ENCODE measurements at regions not wholly inside any gene's neighbourhood (a gene's known extent, or its start where the extent isn't known, plus 50 kb on each side); places are given as distances from the start of the nearest gene placed in this dataset.

DNA sequence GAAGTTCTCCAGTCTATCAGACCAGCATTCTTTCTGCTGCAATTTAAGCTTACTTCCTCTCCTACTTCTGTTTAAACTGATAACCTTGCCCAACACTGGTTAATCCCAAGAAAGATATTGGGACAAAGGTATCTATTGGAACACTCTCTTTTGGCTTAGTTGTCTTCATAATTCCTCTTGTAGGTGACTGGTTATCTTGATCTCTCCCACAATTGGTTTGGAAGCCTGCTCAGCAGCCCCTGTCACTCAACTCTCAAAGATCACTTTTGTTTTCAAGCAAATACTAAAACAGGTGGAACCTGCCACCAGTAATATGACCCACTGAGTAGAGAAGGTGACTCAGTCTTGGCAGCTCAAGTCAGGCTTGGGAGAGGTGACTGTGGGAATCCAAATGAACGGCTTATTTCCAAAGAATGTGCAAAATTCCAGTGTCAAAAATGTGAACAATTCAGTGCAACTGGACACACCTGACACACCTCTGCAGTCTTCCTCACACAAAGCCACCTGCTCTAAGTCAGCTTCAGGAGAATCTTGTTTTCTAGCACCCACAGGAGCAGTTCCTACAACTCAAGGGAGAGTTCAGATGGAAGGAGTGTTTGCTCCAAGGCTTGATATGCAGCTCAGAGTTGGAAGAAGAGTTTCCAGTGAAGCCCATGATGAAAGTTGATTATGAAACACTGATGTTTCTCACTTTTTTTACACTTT lies 83.2 kb upstream of the SLC38A2 start:
- H3K9me3 ChIP-seq (ENCODE audit: control insufficient read depth in 4 of 4, insufficient read depth in 3 of 4, low read length in 3 of 4): no peaks in the 10 kb centered on the region
- TF ChIP-seq, protein P1, sequence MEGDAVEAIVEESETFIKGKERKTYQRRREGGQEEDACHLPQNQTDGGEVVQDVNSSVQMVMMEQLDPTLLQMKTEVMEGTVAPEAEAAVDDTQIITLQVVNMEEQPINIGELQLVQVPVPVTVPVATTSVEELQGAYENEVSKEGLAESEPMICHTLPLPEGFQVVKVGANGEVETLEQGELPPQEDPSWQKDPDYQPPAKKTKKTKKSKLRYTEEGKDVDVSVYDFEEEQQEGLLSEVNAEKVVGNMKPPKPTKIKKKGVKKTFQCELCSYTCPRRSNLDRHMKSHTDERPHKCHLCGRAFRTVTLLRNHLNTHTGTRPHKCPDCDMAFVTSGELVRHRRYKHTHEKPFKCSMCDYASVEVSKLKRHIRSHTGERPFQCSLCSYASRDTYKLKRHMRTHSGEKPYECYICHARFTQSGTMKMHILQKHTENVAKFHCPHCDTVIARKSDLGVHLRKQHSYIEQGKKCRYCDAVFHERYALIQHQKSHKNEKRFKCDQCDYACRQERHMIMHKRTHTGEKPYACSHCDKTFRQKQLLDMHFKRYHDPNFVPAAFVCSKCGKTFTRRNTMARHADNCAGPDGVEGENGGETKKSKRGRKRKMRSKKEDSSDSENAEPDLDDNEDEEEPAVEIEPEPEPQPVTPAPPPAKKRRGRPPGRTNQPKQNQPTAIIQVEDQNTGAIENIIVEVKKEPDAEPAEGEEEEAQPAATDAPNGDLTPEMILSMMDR (IDR thresholded peaks at IDR 0.05; ENCODE audit: control extremely low read depth, extremely low read depth): no peak
- ATAC-seq (ENCODE audit: insufficient read depth, low FRiP score) (no peak), DNase-seq (peak in 1 of 3 donors; percentile 49)
- H3K9ac ChIP-seq (ENCODE audit: insufficient read depth in 1 of 2, low read length in 2 of 2): no peak overlapping the region
- no peak overlapping the region for H3K4me3 ChIP-seq
- H3K27me3 ChIP-seq (ENCODE audit: control insufficient read depth in 3 of 3, insufficient read depth in 3 of 3, low read length in 2 of 3): no peaks in the 10 kb centered on the region
- no peaks in the 10 kb centered on the region for H3K36me3 ChIP-seq (ENCODE audit: control insufficient read depth in 4 of 4, insufficient read depth in 4 of 4, low read length in 4 of 4)
- H3K4me1 ChIP-seq (ENCODE audit: control insufficient read depth in 5 of 5, insufficient read depth in 5 of 5, low read length in 5 of 5): peaks cover 0 to 24% (median 9%) of the 10 kb centered on the region in 5 donors
- no peak overlapping the region for H3K27ac ChIP-seq (ENCODE audit: low read depth in 1 of 2, low read length in 1 of 2)
- WGBS, 2 donors: 80 to 93% methylated on average over 1 of the region's 1 CpG

DNA sequence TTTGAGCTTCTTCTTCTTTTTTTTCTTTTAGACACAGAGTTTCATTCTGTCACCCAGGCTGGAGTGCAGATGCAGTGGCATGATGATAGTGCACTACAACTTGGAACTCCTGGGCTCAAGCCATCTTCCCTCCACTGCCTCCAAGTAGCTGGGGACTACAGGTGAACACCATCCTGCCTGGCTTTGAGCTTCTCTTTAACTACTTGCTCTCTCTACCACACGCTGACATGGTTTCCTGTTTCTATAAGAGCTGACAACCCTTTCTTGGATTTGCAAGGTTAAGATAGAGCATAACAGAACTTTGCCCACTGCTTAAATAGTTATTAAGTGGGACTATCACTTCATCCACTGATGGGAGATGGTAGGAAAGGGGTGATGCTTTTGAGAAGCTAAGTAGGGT lies 82.4 kb upstream of the SLC38A2 start:
- H3K27me3 ChIP-seq (ENCODE audit: control insufficient read depth in 3 of 3, insufficient read depth in 3 of 3, low read length in 2 of 3): no peaks in the 10 kb centered on the region
- H3K27ac ChIP-seq (ENCODE audit: low read depth in 1 of 2, low read length in 1 of 2): no peak overlapping the region
- H3K36me3 ChIP-seq (ENCODE audit: control insufficient read depth in 4 of 4, insufficient read depth in 4 of 4, low read length in 4 of 4): no peaks in the 10 kb centered on the region
- 18 to 74% methylated on average over 1 of the region's 1 CpG for WGBS, 2 donors
- DNase-seq: no peak
- H3K9me3 ChIP-seq (ENCODE audit: control insufficient read depth in 4 of 4, insufficient read depth in 3 of 4, low read length in 3 of 4): no peaks in the 10 kb centered on the region
- no peak for ATAC-seq (ENCODE audit: insufficient read depth, low FRiP score)
- H3K9ac ChIP-seq (ENCODE audit: insufficient read depth in 1 of 2, low read length in 2 of 2): no peak overlapping the region
- peaks cover 7 to 32% (median 9%) of the 10 kb centered on the region in 5 donors for H3K4me1 ChIP-seq (ENCODE audit: control insufficient read depth in 5 of 5, insufficient read depth in 5 of 5, low read length in 5 of 5)
- no peak overlapping the region for H3K4me3 ChIP-seq
- TF ChIP-seq, protein P1 (IDR thresholded peaks at IDR 0.05; ENCODE audit: control extremely low read depth, extremely low read depth): no peak

DNA sequence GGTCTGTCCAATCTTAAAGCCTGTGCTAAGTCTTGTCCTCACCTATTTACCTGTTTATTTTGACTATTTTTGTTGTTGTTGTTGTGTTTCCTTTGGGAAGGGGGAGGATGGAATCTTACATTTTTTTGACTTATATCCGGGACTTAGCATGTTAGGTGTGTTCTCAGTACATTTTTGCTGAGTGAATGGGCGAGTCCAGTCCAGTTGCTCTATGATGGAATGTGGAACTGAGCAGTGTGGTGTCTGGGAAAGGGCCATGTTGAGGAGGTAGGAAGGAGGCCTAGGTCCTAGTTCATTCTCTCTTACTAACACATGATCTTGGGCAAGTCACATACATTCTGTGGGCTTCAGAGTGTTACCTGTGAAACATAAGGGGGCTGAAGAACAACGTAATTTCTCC lies 80.9 kb upstream of the SLC38A2 start:
- peaks cover 7 to 29% (median 9%) of the 10 kb centered on the region in 5 donors for H3K4me1 ChIP-seq (ENCODE audit: control insufficient read depth in 5 of 5, insufficient read depth in 5 of 5, low read length in 5 of 5)
- H3K36me3 ChIP-seq (ENCODE audit: control insufficient read depth in 4 of 4, insufficient read depth in 4 of 4, low read length in 4 of 4): no peaks in the 10 kb centered on the region
- H3K27ac ChIP-seq (ENCODE audit: low read depth in 1 of 2, low read length in 1 of 2): no peak overlapping the region
- TF ChIP-seq, protein P1 (IDR thresholded peaks at IDR 0.05; ENCODE audit: control extremely low read depth, extremely low read depth): no peak
- WGBS, 2 donors: 90 to 96% methylated on average over 3 of the region's 3 CpGs
- no peak for DNase-seq
- no peak overlapping the region for H3K9ac ChIP-seq (ENCODE audit: insufficient read depth in 1 of 2, low read length in 2 of 2)
- no peaks in the 10 kb centered on the region for H3K27me3 ChIP-seq (ENCODE audit: control insufficient read depth in 3 of 3, insufficient read depth in 3 of 3, low read length in 2 of 3)
- no peak overlapping the region for H3K4me3 ChIP-seq
- H3K9me3 ChIP-seq (ENCODE audit: control insufficient read depth in 4 of 4, insufficient read depth in 3 of 4, low read length in 3 of 4): no peaks in the 10 kb centered on the region
- ATAC-seq (ENCODE audit: insufficient read depth, low FRiP score): no peak

DNA sequence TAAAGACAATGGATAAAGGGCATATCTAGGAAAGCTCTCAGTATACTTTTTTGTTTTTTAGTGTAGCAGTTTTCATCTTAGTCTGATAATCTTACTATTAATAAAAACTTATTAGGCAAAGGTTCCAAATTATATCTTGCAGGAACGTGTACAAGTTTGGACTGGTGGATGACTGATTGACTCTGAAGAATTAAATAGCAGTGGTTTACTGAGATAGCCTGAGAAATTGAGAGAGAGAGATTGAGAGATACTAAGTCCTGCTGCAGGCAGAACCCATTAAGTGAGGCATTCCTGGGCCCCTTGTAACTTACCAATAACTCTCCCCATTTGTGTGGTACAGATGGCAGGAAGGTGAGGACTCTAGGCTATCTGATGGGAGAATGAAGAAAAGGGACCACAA lies 80.2 kb upstream of the SLC38A2 start:
- ATAC-seq (ENCODE audit: insufficient read depth, low FRiP score) (no peak), DNase-seq (no peak)
- Histone ChIP-seq H3K9me3 (ENCODE audit: control insufficient read depth in 4 of 4, insufficient read depth in 3 of 4, low read length in 3 of 4) (no peaks in the 10 kb centered on the region), H3K4me1 (ENCODE audit: control insufficient read depth in 5 of 5, insufficient read depth in 5 of 5, low read length in 5 of 5) (peaks cover 7 to 29% (median 9%) of the 10 kb centered on the region in 5 donors), H3K27ac (ENCODE audit: low read depth in 1 of 2, low read length in 1 of 2) (no peak overlapping the region), H3K4me3 (no peak overlapping the region), H3K36me3 (ENCODE audit: control insufficient read depth in 4 of 4, insufficient read depth in 4 of 4, low read length in 4 of 4) (no peaks in the 10 kb centered on the region), H3K27me3 (ENCODE audit: control insufficient read depth in 3 of 3, insufficient read depth in 3 of 3, low read length in 2 of 3) (no peaks in the 10 kb centered on the region), H3K9ac (ENCODE audit: insufficient read depth in 1 of 2, low read length in 2 of 2) (no peak overlapping the region)
- TF ChIP-seq, protein P1 (IDR thresholded peaks at IDR 0.05; ENCODE audit: control extremely low read depth, extremely low read depth): no peak
- WGBS, 2 donors: 83 to 86% methylated on average over 1 of the region's 1 CpG
